Ishikawa (cell line): ENCODE measurements at regions not wholly inside any gene's neighbourhood (a gene's known extent, or its start where the extent isn't known, plus 50 kb on each side); places are given as distances from the start of the nearest gene placed in this dataset.

Experiments used
- EP300 ChIP-seq: IDR thresholded peaks from 2 replicates; pipeline ENCODE4 v1.6.1; 2012; ENCODE audit warnings: borderline replicate concordance
- MAX ChIP-seq: IDR thresholded peaks from 2 replicates; pipeline ENCODE4 v1.6.1; 2012

GRCh38 chr2:123500988-123501387 is 524.1 kb upstream of the CNTNAP5 start:
- TF ChIP-seq MAX (no peak), EP300 (no peak)
